ENCODE measurements at regions not wholly inside any gene's neighbourhood (a gene's known extent, or its start where the extent isn't known, plus 50 kb on each side); places are given as distances from the start of the nearest gene placed in this dataset.

DNA sequence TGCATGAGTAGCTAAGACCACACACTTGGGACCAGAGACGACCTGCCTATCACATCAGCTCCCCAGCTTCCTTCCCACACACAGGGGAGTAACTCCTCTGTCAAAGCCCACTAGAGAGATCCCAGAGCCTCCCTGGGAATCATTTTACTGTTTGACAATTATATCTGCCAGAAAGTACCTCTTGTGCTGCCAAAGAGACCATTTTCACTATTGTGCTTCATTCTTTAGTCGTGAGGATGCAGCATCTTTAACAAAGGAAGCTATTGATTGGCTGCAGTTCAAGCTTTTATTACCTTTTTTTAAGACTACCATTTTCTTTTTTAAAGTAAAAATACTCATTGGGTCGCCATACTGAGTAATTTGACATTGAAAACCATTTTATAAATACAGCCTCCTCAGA lies 194.5 kb upstream of the RGS6 start:
- Histone ChIP-seq H3K27ac (ENCODE audit: low read length) (no peak overlapping the region), H2AFZ (ENCODE audit: low read depth, low read length) (no peak overlapping the region), H3K9me3 (ENCODE audit: insufficient read depth, low read length, severe bottlenecking) (no peaks in the 10 kb centered on the region), H3K9ac (ENCODE audit: low read depth, low read length) (no peak overlapping the region), H3K79me2 (ENCODE audit: insufficient read depth, low read length) (no peaks in the 10 kb centered on the region), H3K4me3 (ENCODE audit: low read depth in 1 of 2, low read length in 2 of 2) (no peak overlapping the region), H3K27me3 (ENCODE audit: insufficient read depth, low read length, poor library complexity) (no peaks in the 10 kb centered on the region), H3K4me2 (ENCODE audit: insufficient read depth, low read length) (no peak overlapping the region), H3K4me1 (ENCODE audit: insufficient read depth, low read length) (peaks cover 6% of the 10 kb centered on the region), H3K36me3 (ENCODE audit: insufficient read depth, low read length) (peaks cover 57% of the 10 kb centered on the region), H4K20me1 (ENCODE audit: insufficient read depth, low read length) (no peaks in the 10 kb centered on the region)
- TF ChIP-seq EZH2 (IDR thresholded peaks at IDR 0.05; ENCODE audit: borderline replicate concordance, low read depth, low read length, severe bottlenecking) (no peak), CTCF (IDR thresholded peaks at IDR 0.05; ENCODE audit: borderline replicate concordance, extremely low read depth, low read length, poor library complexity, severe bottlenecking) (no peak)
- DNase-seq, result no peak
- no peak for ATAC-seq (ENCODE audit: insufficient read depth, low read depth)

DNA sequence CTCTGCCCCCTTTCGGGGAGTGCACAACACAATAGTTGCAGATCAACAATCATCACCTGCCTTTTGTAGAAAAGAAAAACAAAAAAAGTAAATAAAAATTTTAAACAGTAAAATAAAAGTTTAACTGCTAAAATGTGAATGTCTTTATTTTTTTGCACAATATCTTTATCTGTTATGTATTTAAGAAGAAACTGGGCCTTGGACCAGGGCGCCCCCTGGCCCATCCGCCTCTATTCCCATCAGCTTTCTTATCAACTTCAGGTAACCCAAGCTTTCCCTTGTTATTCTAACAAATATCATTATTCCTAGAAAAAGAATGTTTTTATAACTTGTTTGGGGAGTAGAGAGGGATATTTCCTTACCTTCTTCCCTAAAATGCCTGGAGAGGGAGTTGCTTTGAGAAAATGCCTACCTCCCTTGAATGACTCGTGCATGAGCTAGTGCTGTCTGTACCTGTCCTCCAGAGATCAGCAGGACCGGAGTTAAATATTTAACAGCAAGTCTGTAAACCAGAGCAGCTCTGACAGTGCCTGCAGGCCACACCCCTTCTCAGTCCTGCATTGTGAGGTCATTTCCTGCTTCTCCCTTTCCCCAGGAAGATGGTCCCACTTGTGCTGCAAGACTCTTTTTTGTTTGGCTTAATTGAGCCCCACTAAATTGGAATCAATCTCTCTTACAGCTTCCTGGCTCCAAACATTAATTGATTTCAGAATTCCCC lies 192.8 kb upstream of the RGS6 start:
- H3K79me2 ChIP-seq (ENCODE audit: insufficient read depth, low read length), result no peaks in the 10 kb centered on the region
- no peak overlapping the region for H3K4me2 ChIP-seq (ENCODE audit: insufficient read depth, low read length)
- no peak overlapping the region for H3K9ac ChIP-seq (ENCODE audit: low read depth, low read length)
- TF ChIP-seq CTCF (IDR thresholded peaks at IDR 0.05; ENCODE audit: borderline replicate concordance, extremely low read depth, low read length, poor library complexity, severe bottlenecking) (no peak), EZH2 (IDR thresholded peaks at IDR 0.05; ENCODE audit: borderline replicate concordance, low read depth, low read length, severe bottlenecking) (no peak)
- no peak overlapping the region for H3K27ac ChIP-seq (ENCODE audit: low read length)
- no peak overlapping the region for H2AFZ ChIP-seq (ENCODE audit: low read depth, low read length)
- H4K20me1 ChIP-seq (ENCODE audit: insufficient read depth, low read length), result no peaks in the 10 kb centered on the region
- H3K4me1 ChIP-seq (ENCODE audit: insufficient read depth, low read length), result peaks cover 6% of the 10 kb centered on the region
- H3K4me3 ChIP-seq (ENCODE audit: low read depth in 1 of 2, low read length in 2 of 2), result no peak overlapping the region
- H3K36me3 ChIP-seq (ENCODE audit: insufficient read depth, low read length), result peaks cover 44% of the 10 kb centered on the region
- ATAC-seq (ENCODE audit: insufficient read depth, low read depth) (peak; percentile 63; the same call in 2 of the 3 replicates), DNase-seq (peak; percentile 30)
- H3K27me3 ChIP-seq (ENCODE audit: insufficient read depth, low read length, poor library complexity), result no peaks in the 10 kb centered on the region
- no peaks in the 10 kb centered on the region for H3K9me3 ChIP-seq (ENCODE audit: insufficient read depth, low read length, severe bottlenecking)

- H3K27me3 ChIP-seq (ENCODE audit: insufficient read depth, low read length, poor library complexity), result no peaks in the 10 kb centered on the region
- no peak for DNase-seq
- H3K36me3 ChIP-seq (ENCODE audit: insufficient read depth, low read length), result peaks cover 28% of the 10 kb centered on the region
Measured at GRCh38 chr14:71741241-71741640, 191.0 kb upstream of the RGS6 start.

GRCh38 chr14:71742485-71742884 lies 189.7 kb upstream of the RGS6 start:
- no peak overlapping the region for H3K4me3 ChIP-seq (ENCODE audit: low read depth in 1 of 2, low read length in 2 of 2)
- no peak for DNase-seq
- no peak for TF ChIP-seq CTCF (IDR thresholded peaks at IDR 0.05; ENCODE audit: borderline replicate concordance, extremely low read depth, low read length, poor library complexity, severe bottlenecking)
- TF ChIP-seq EZH2 (IDR thresholded peaks at IDR 0.05; ENCODE audit: borderline replicate concordance, low read depth, low read length, severe bottlenecking), result no peak
- peaks cover 6% of the 10 kb centered on the region for H3K4me1 ChIP-seq (ENCODE audit: insufficient read depth, low read length)
- no peak overlapping the region for H3K9ac ChIP-seq (ENCODE audit: low read depth, low read length)
- ATAC-seq (ENCODE audit: insufficient read depth, low read depth), result no peak
- H3K9me3 ChIP-seq (ENCODE audit: insufficient read depth, low read length, severe bottlenecking), result no peaks in the 10 kb centered on the region
- no peak overlapping the region for H3K27ac ChIP-seq (ENCODE audit: low read length)
- no peaks in the 10 kb centered on the region for H4K20me1 ChIP-seq (ENCODE audit: insufficient read depth, low read length)
- H3K4me2 ChIP-seq (ENCODE audit: insufficient read depth, low read length), result no peak overlapping the region
- H3K27me3 ChIP-seq (ENCODE audit: insufficient read depth, low read length, poor library complexity), result no peaks in the 10 kb centered on the region
- H3K79me2 ChIP-seq (ENCODE audit: insufficient read depth, low read length), result no peaks in the 10 kb centered on the region
- no peak overlapping the region for H2AFZ ChIP-seq (ENCODE audit: low read depth, low read length)
- H3K36me3 ChIP-seq (ENCODE audit: insufficient read depth, low read length), result peaks cover 15% of the 10 kb centered on the region

More at GRCh38 chr14:71741241-71741640, 191.0 kb upstream of the RGS6 start:
- Histone ChIP-seq H3K4me2 (ENCODE audit: insufficient read depth, low read length) (no peak overlapping the region), H3K9ac (ENCODE audit: low read depth, low read length) (no peak overlapping the region), H3K9me3 (ENCODE audit: insufficient read depth, low read length, severe bottlenecking) (no peaks in the 10 kb centered on the region), H3K4me3 (ENCODE audit: low read depth in 1 of 2, low read length in 2 of 2) (no peak overlapping the region), H4K20me1 (ENCODE audit: insufficient read depth, low read length) (no peaks in the 10 kb centered on the region), H3K79me2 (ENCODE audit: insufficient read depth, low read length) (no peaks in the 10 kb centered on the region), H2AFZ (ENCODE audit: low read depth, low read length) (no peak overlapping the region), H3K27ac (ENCODE audit: low read length) (no peak overlapping the region), H3K4me1 (ENCODE audit: insufficient read depth, low read length) (peaks cover 6% of the 10 kb centered on the region)
- no peak for ATAC-seq (ENCODE audit: insufficient read depth, low read depth)
- TF ChIP-seq EZH2 (IDR thresholded peaks at IDR 0.05; ENCODE audit: borderline replicate concordance, low read depth, low read length, severe bottlenecking), result no peak

All from DND-41 (cell line).